ENCODE measurements at regions not wholly inside any gene's neighbourhood (a gene's known extent, or its start where the extent isn't known, plus 50 kb on each side); places are given as distances from the start of the nearest gene placed in this dataset.

DNA sequence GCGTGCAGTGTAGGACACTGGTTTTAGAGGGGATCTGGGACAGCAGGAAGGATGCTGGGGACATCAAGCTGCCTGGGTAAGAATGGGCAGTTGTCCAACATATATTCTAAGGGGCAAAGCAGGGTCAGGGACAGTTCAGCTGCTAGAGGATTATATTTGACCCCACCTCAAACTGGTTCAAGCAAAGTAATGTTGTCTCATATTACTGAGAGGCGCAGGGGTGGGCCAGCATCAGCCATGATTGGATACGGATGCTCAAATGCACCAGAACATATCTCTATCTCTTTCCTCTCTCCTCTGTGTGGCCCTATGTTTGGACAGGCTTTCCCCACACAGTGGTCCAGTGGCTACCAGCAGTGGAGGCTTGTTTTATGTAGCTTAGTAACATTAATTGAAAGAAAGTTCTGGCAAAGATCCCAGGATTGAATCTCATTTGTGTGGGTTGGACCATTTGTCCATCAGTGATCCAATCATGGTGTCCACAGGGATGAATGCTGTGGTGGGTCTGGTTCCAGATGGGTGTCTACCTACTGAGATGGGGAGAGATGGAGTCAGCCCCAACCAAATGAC is 49.8 kb upstream of the RGMA start:
- Mint-ChIP-seq H3K4me3 (no peak overlapping the region), H3K4me1 (no peaks in the 10 kb centered on the region), H3K27ac (no peak overlapping the region), H3K27me3 (peaks cover 10% of the 10 kb centered on the region), H3K9me3 (no peaks in the 10 kb centered on the region), H3K36me3 (no peaks in the 10 kb centered on the region)
- no peak for ATAC-seq

Measured in stimulated activated memory B cell treated with anti-CD40 and anti-IgM and Interleukin-4, amounts not matched to agents 10 μg/mL and 1 μg/mL and 100 μg/mL, for 72 hours (primary cell).